ENCODE measurements at regions not wholly inside any gene's neighbourhood (a gene's known extent, or its start where the extent isn't known, plus 50 kb on each side); places are given as distances from the start of the nearest gene placed in this dataset.

- no peak overlapping the region for H3K23ac ChIP-seq (ENCODE audit: low read length)
- H3K9me3 ChIP-seq (ENCODE audit: insufficient read depth, low read depth, low read length): peaks cover 12% of the 10 kb centered on the region
- no peak overlapping the region for H2AFZ ChIP-seq (ENCODE audit: insufficient read depth, low read length, poor library complexity)
- no peak overlapping the region for H4K12ac ChIP-seq (ENCODE audit: low read depth, low read length)
- H3K27me3 ChIP-seq (ENCODE audit: insufficient read depth, low read length): no peaks in the 10 kb centered on the region
- no peak overlapping the region for H2BK5ac ChIP-seq (ENCODE audit: low read depth, low read length, poor library complexity)
- H4K8ac ChIP-seq (ENCODE audit: low read depth, low read length): no peak overlapping the region
- no peak overlapping the region for H3K4me3 ChIP-seq (ENCODE audit: low read depth, low read length)
- no peak overlapping the region for H3K4me2 ChIP-seq (ENCODE audit: low read length)
- no CpG with 5 or more reads among the region's 7 CpGs for WGBS (ENCODE audit: extremely low coverage, insufficient coverage, insufficient read length)
- H2AK5ac ChIP-seq (ENCODE audit: low read length): no peak overlapping the region
- no peak overlapping the region for H3K18ac ChIP-seq (ENCODE audit: low read length)
- no peak for DNase-seq
- no peaks in the 10 kb centered on the region for H3K79me1 ChIP-seq (ENCODE audit: low read length)
- no peak overlapping the region for H3K4ac ChIP-seq (ENCODE audit: low read depth, low read length)
- H3K9ac ChIP-seq (ENCODE audit: low read length): no peak overlapping the region
- no peak overlapping the region for H3K27ac ChIP-seq (ENCODE audit: low read depth, low read length)
- no peak overlapping the region for H2BK12ac ChIP-seq (ENCODE audit: low read length)
- H4K91ac ChIP-seq (ENCODE audit: low read depth, low read length): no peak overlapping the region
- no peak overlapping the region for H2BK120ac ChIP-seq (ENCODE audit: insufficient read depth, low read length, poor library complexity)
- peaks cover 8% of the 10 kb centered on the region in 2 experiments for H3K4me1 ChIP-seq (ENCODE audit: control insufficient read depth in 1 of 2, insufficient read depth in 2 of 2, low read length in 2 of 2)
- no peak overlapping the region for H3K14ac ChIP-seq (ENCODE audit: low read length)
- H3K79me2 ChIP-seq (ENCODE audit: control insufficient read depth, insufficient read depth, low read length, poor library complexity): no peaks in the 10 kb centered on the region
- H3K36me3 ChIP-seq (ENCODE audit: control insufficient read depth in 1 of 2, insufficient read depth in 2 of 2, low read length in 2 of 2): no peaks in the 10 kb centered on the region
These were observed 52.8 kb upstream of the ADRA2C start for GRCh38 chr4:3713346-3713745.

DNA sequence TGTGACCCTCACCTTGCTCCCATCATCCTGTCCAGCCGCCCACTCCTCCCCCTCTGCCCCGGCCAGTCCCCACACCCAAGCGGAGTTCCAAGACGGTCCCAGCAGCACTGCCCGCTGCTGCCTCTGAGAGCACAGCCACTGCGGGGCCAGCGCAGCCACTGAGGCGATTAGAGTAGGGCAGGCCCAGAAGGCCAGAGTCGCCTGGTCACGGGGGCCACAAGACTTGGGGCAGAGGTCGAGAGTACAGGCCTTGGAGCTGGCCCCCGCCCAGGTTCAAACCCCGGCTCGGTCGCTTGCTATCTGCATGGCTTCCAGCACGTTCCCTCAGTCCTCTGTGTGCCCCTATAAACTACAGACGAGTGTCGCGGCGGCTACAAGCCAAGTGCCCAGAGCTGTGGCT, 53.2 kb upstream of the ADRA2C start:
- no peak overlapping the region for H2BK12ac ChIP-seq (ENCODE audit: low read length)
- no peak overlapping the region for H3K14ac ChIP-seq (ENCODE audit: low read length)
- peaks cover 8% of the 10 kb centered on the region in 2 experiments for H3K4me1 ChIP-seq (ENCODE audit: control insufficient read depth in 1 of 2, insufficient read depth in 2 of 2, low read length in 2 of 2)
- H2BK5ac ChIP-seq (ENCODE audit: low read depth, low read length, poor library complexity): no peak overlapping the region
- no peak overlapping the region for H3K23ac ChIP-seq (ENCODE audit: low read length)
- no peak overlapping the region for H3K18ac ChIP-seq (ENCODE audit: low read length)
- H3K27ac ChIP-seq (ENCODE audit: low read depth, low read length): no peak overlapping the region
- H4K12ac ChIP-seq (ENCODE audit: low read depth, low read length): no peak overlapping the region
- no peak overlapping the region for H2BK120ac ChIP-seq (ENCODE audit: insufficient read depth, low read length, poor library complexity)
- no peaks in the 10 kb centered on the region for H3K79me1 ChIP-seq (ENCODE audit: low read length)
- H3K4me2 ChIP-seq (ENCODE audit: low read length): no peak overlapping the region
- no peak overlapping the region for H3K9ac ChIP-seq (ENCODE audit: low read length)
- H4K91ac ChIP-seq (ENCODE audit: low read depth, low read length): no peak overlapping the region
- H3K27me3 ChIP-seq (ENCODE audit: insufficient read depth, low read length): no peaks in the 10 kb centered on the region
- no CpG with 5 or more reads among the region's 20 CpGs for WGBS (ENCODE audit: extremely low coverage, insufficient coverage, insufficient read length)
- H3K4me3 ChIP-seq (ENCODE audit: low read depth, low read length): no peak overlapping the region
- no peak overlapping the region for H4K8ac ChIP-seq (ENCODE audit: low read depth, low read length)
- H2AFZ ChIP-seq (ENCODE audit: insufficient read depth, low read length, poor library complexity): no peak overlapping the region
- H3K4ac ChIP-seq (ENCODE audit: low read depth, low read length): no peak overlapping the region
- DNase-seq: no peak
- H3K36me3 ChIP-seq (ENCODE audit: control insufficient read depth in 1 of 2, insufficient read depth in 2 of 2, low read length in 2 of 2): no peaks in the 10 kb centered on the region
- H3K9me3 ChIP-seq (ENCODE audit: insufficient read depth, low read depth, low read length): peaks cover 9% of the 10 kb centered on the region
- H2AK5ac ChIP-seq (ENCODE audit: low read length): no peak overlapping the region
- H3K79me2 ChIP-seq (ENCODE audit: control insufficient read depth, insufficient read depth, low read length, poor library complexity): no peaks in the 10 kb centered on the region

DNA sequence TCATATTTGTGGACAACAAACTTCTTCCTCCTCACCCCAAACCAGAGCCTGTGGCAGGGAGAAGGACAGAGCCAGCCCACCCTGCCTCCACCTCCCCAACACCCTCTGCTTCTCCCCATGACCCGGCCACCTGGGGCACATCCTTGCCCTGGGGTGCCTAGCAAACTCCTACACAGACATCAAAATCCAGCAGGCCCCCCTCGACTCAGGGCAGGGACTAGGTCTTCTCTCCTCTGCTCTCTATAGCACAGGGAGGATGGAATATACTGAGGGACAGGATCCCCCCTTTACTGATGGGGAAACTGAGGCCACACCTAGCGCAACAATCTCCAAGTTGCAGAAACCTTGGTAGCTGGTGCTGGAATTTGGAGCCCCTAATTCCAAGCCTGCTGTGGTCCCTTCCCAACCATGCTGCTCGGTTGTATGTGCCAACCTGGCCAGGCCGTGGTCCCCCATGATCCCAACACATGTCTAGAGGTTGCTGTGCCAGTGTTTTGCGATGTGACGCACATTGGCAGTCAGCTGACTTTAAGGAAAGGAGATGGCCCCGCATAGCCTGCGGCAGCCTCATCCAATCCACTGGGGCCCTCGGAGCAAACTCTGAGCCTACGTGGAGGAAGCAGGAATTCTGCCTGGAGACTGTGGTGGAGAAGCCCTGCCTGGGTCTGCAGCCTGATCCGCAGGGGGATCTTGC, 53.9 kb upstream of the ADRA2C start:
- Histone ChIP-seq H4K8ac (ENCODE audit: low read depth, low read length) (no peak overlapping the region), H3K79me2 (ENCODE audit: control insufficient read depth, insufficient read depth, low read length, poor library complexity) (no peaks in the 10 kb centered on the region), H3K18ac (ENCODE audit: low read length) (no peak overlapping the region), H3K4ac (ENCODE audit: low read depth, low read length) (no peak overlapping the region), H3K79me1 (ENCODE audit: low read length) (no peaks in the 10 kb centered on the region), H2BK12ac (ENCODE audit: low read length) (no peak overlapping the region), H3K9ac (ENCODE audit: low read length) (no peak overlapping the region), H3K4me3 (ENCODE audit: low read depth, low read length) (no peak overlapping the region), H3K27me3 (ENCODE audit: insufficient read depth, low read length) (no peaks in the 10 kb centered on the region), H3K23ac (ENCODE audit: low read length) (no peak overlapping the region), H3K27ac (ENCODE audit: low read depth, low read length) (no peak overlapping the region), H3K9me3 (ENCODE audit: insufficient read depth, low read depth, low read length) (peaks cover 7% of the 10 kb centered on the region), H2BK5ac (ENCODE audit: low read depth, low read length, poor library complexity) (no peak overlapping the region), H2AFZ (ENCODE audit: insufficient read depth, low read length, poor library complexity) (no peak overlapping the region), H3K36me3 (ENCODE audit: control insufficient read depth in 1 of 2, insufficient read depth in 2 of 2, low read length in 2 of 2) (no peaks in the 10 kb centered on the region), H4K91ac (ENCODE audit: low read depth, low read length) (no peak overlapping the region), H3K14ac (ENCODE audit: low read length) (no peak overlapping the region), H4K12ac (ENCODE audit: low read depth, low read length) (no peak overlapping the region), H2AK5ac (ENCODE audit: low read length) (no peak overlapping the region), H2BK120ac (ENCODE audit: insufficient read depth, low read length, poor library complexity) (no peak overlapping the region), H3K4me2 (ENCODE audit: low read length) (no peak overlapping the region), H3K4me1 (ENCODE audit: control insufficient read depth in 1 of 2, insufficient read depth in 2 of 2, low read length in 2 of 2) (peaks cover 8% of the 10 kb centered on the region in 2 experiments)
- no peak for DNase-seq
- WGBS (ENCODE audit: extremely low coverage, insufficient coverage, insufficient read length): no CpG with 5 or more reads among the region's 12 CpGs

- Histone ChIP-seq H4K12ac (ENCODE audit: low read depth, low read length) (no peak overlapping the region), H4K91ac (ENCODE audit: low read depth, low read length) (no peak overlapping the region), H3K79me1 (ENCODE audit: low read length) (no peaks in the 10 kb centered on the region), H2AK5ac (ENCODE audit: low read length) (no peak overlapping the region), H2BK12ac (ENCODE audit: low read length) (no peak overlapping the region), H3K14ac (ENCODE audit: low read length) (no peak overlapping the region), H2AFZ (ENCODE audit: insufficient read depth, low read length, poor library complexity) (no peak overlapping the region), H3K23ac (ENCODE audit: low read length) (no peak overlapping the region), H3K9ac (ENCODE audit: low read length) (no peak overlapping the region), H3K27ac (ENCODE audit: low read depth, low read length) (no peak overlapping the region), H3K9me3 (ENCODE audit: insufficient read depth, low read depth, low read length) (peaks cover 5% of the 10 kb centered on the region), H2BK120ac (ENCODE audit: insufficient read depth, low read length, poor library complexity) (no peak overlapping the region), H3K79me2 (ENCODE audit: control insufficient read depth, insufficient read depth, low read length, poor library complexity) (no peaks in the 10 kb centered on the region), H3K4me2 (ENCODE audit: low read length) (no peak overlapping the region), H3K4me3 (ENCODE audit: low read depth, low read length) (no peak overlapping the region), H3K27me3 (ENCODE audit: insufficient read depth, low read length) (no peaks in the 10 kb centered on the region), H3K18ac (ENCODE audit: low read length) (no peak overlapping the region), H2BK5ac (ENCODE audit: low read depth, low read length, poor library complexity) (no peak overlapping the region), H3K4ac (ENCODE audit: low read depth, low read length) (no peak overlapping the region), H4K8ac (ENCODE audit: low read depth, low read length) (no peak overlapping the region), H3K4me1 (ENCODE audit: control insufficient read depth in 1 of 2, insufficient read depth in 2 of 2, low read length in 2 of 2) (peaks cover 8% of the 10 kb centered on the region in 2 experiments), H3K36me3 (ENCODE audit: control insufficient read depth in 1 of 2, insufficient read depth in 2 of 2, low read length in 2 of 2) (no peaks in the 10 kb centered on the region)
- no CpG with 5 or more reads among the region's 35 CpGs for WGBS (ENCODE audit: extremely low coverage, insufficient coverage, insufficient read length)
- DNase-seq: no peak
These were observed 54.7 kb upstream of the ADRA2C start for GRCh38 chr4:3711183-3712111.

Data from trophoblast cell (in vitro differentiated cells and primary cell).